Loucy (cell line): ENCODE measurements at regions not wholly inside any gene's neighbourhood (a gene's known extent, or its start where the extent isn't known, plus 50 kb on each side); places are given as distances from the start of the nearest gene placed in this dataset.

Experiments
- H2AFZ ChIP-seq: fragments of 200-600 bp; sonication (generic); 2 replicates; pipeline ENCODE4 v1.6.0; 2016; ENCODE audit warnings: antibody characterized with exemption, mild to moderate bottlenecking, low read length, moderate library complexity
- H3F3A ChIP-seq: fragments of 200-600 bp; 2 replicates; pipeline ENCODE4 v1.6.0; 2016; ENCODE audit warnings: antibody characterized with exemption, low read depth, mild to moderate bottlenecking
- H3K27me3 ChIP-seq: fragments of 200-600 bp; sonication (generic); 2 replicates; pipeline ENCODE4 v1.6.1; 2014; ENCODE audit warnings: low read length, mild to moderate bottlenecking; ENCODE audit not compliant: insufficient read depth, poor library complexity, severe bottlenecking
- H3K36me3 ChIP-seq: fragments of 200-600 bp; sonication (generic); 2 replicates; pipeline ENCODE4 v1.6.1; 2016; ENCODE audit warnings: low read length; ENCODE audit not compliant: insufficient read depth
- H3K4me1 ChIP-seq: fragments of 200-600 bp; sonication (generic); 2 replicates; pipeline ENCODE4 v1.5.1; 2014; ENCODE audit warnings: low read length, mild to moderate bottlenecking; ENCODE audit not compliant: insufficient read depth, poor library complexity, severe bottlenecking
- H3K4me2 ChIP-seq: fragments of 200-600 bp; sonication (generic); 2 replicates; pipeline ENCODE4 v1.6.0; 2014; ENCODE audit warnings: antibody characterized with exemption, low read length, low read depth, mild to moderate bottlenecking; ENCODE audit not compliant: poor library complexity, severe bottlenecking
- H3K4me3 ChIP-seq: fragments of 200-600 bp; sonication (generic); 2 replicates; pipeline ENCODE4 v1.5.1; 2014; ENCODE audit warnings: low read length, mild to moderate bottlenecking, mixed read lengths; ENCODE audit not compliant: poor library complexity, severe bottlenecking
- H3K79me2 ChIP-seq: fragments of 200-600 bp; sonication (generic); 2 replicates; pipeline ENCODE4 v1.6.1; 2014; ENCODE audit warnings: low read length; ENCODE audit not compliant: insufficient read depth
- H3K9ac ChIP-seq: fragments of 200-600 bp; sonication (generic); 2 replicates; pipeline ENCODE4 v1.6.0; 2014; ENCODE audit warnings: mild to moderate bottlenecking, low read depth, low read length, moderate library complexity; ENCODE audit not compliant: poor library complexity, severe bottlenecking
- H3K9me2 ChIP-seq: fragments of 200-600 bp; sonication (generic); replicated peaks from 2 replicates; pipeline ENCODE4 v1.6.1; 2016; ENCODE audit warnings: low read depth, low read length, mixed read lengths
- H3K9me3 ChIP-seq: fragments of 200-600 bp; sonication (generic); 2 replicates; pipeline ENCODE4 v1.6.1; 2014; ENCODE audit warnings: mild to moderate bottlenecking, antibody characterized with exemption, low read length, low read depth; ENCODE audit not compliant: insufficient read depth
- H4K20me1 ChIP-seq: fragments of 200-600 bp; sonication (generic); 2 replicates; pipeline ENCODE4 v1.6.0; 2014; ENCODE audit warnings: antibody characterized with exemption, low read length, mild to moderate bottlenecking; ENCODE audit not compliant: insufficient read depth, poor library complexity, severe bottlenecking
- EZH2phosphoT487 ChIP-seq: fragments of 200-600 bp; IDR thresholded peaks from 2 replicates; pipeline ENCODE4 v1.6.1; 2018; ENCODE audit warnings: antibody characterized with exemption, mild to moderate bottlenecking, moderate library complexity, borderline replicate concordance
- TF ChIP-seq, protein P1 (sequence below): fragments of 200-600 bp; sonication (generic); conservative IDR thresholded peaks from 2 replicates; pipeline ENCODE4 v1.5.1; 2014; ENCODE audit warnings: mild to moderate bottlenecking, antibody characterized with exemption, low read length

DNA sequence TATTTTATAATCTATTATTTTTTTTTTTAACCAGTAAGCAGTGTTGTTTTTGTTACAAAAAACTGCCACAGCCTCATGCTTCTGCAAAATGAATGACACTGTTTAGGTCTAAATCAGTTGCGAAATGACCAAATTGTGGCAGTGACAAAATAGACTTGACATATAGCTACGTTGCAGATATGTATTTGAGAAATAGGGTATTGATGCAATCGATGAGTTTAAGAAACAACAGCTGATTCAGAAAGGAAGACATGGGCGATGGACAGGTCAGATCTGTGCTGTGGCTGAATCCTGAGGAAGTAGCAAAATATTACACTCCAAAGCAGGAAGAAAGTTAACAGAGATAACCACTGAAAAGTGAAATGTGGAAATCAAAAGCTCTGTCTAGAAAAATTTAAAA, 89.0 kb upstream of the STEAP4 start:
- Histone ChIP-seq H3K9me2 (no peaks in the 10 kb centered on the region), H3F3A (no peaks in the 10 kb centered on the region), H3K79me2 (no peaks in the 10 kb centered on the region), H3K27me3 (no peaks in the 10 kb centered on the region), H3K36me3 (no peaks in the 10 kb centered on the region), H4K20me1 (no peaks in the 10 kb centered on the region), H2AFZ (no peak overlapping the region; the same call in 1 of the 2 replicates), H3K4me1 (no peaks in the 10 kb centered on the region), H3K4me2 (no peak overlapping the region), H3K4me3 (no peak overlapping the region), H3K9ac (no peak overlapping the region), H3K9me3 (no peaks in the 10 kb centered on the region)
- TF ChIP-seq, protein P1, sequence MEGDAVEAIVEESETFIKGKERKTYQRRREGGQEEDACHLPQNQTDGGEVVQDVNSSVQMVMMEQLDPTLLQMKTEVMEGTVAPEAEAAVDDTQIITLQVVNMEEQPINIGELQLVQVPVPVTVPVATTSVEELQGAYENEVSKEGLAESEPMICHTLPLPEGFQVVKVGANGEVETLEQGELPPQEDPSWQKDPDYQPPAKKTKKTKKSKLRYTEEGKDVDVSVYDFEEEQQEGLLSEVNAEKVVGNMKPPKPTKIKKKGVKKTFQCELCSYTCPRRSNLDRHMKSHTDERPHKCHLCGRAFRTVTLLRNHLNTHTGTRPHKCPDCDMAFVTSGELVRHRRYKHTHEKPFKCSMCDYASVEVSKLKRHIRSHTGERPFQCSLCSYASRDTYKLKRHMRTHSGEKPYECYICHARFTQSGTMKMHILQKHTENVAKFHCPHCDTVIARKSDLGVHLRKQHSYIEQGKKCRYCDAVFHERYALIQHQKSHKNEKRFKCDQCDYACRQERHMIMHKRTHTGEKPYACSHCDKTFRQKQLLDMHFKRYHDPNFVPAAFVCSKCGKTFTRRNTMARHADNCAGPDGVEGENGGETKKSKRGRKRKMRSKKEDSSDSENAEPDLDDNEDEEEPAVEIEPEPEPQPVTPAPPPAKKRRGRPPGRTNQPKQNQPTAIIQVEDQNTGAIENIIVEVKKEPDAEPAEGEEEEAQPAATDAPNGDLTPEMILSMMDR, result no peak
- no peak for TF ChIP-seq EZH2phosphoT487

DNA sequence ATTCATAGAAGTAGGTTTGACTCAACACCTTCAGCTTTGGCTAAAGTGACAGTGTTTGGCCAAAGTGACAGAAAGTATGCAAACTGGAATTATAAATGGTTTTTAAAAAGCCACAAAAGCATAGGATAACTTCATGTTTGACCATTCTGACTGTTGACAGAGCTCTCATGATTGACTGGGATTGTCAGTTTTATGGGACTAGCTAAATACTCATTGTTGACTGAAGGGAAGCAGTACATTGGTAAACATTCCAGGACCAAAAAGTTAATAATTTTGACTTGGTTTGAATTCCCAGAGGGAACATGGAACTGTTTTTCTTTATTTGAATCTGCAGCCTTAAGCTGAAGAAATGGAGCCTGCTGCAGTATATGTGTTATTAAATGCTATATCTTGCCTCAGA, 84.6 kb upstream of the STEAP4 start:
- Histone ChIP-seq H3K36me3 (no peaks in the 10 kb centered on the region), H3K4me3 (no peak overlapping the region), H3K9me3 (no peaks in the 10 kb centered on the region), H3K9ac (no peak overlapping the region), H3K27me3 (no peaks in the 10 kb centered on the region), H3K9me2 (no peaks in the 10 kb centered on the region), H4K20me1 (no peaks in the 10 kb centered on the region), H3F3A (no peaks in the 10 kb centered on the region), H2AFZ (no peak overlapping the region), H3K4me1 (peaks cover 10% of the 10 kb centered on the region), H3K79me2 (no peaks in the 10 kb centered on the region), H3K4me2 (no peak overlapping the region)
- TF ChIP-seq EZH2phosphoT487, result no peak
- TF ChIP-seq, protein P1, result no peak

DNA sequence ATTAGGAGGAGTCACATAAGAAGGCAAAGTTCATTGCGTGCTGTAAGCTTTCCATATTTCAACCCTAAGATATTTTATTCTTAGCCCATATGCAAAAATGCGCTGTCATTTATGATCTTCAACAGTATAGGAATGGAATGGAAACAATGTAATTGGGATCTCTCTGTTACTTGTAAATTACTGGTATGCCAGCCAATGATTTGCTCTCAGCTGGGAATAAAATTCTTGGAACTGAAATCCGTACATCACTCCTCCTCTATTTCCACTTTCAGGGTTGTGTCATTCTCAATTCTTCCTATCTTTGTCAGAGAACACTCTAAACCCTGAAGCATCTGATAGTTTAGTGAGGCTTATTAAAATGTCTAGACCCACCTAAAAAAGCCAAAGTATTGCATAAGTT, 80.7 kb upstream of the STEAP4 start:
- no peak overlapping the region for H3K4me2 ChIP-seq

More for the DNA sequence above, 80.7 kb upstream of the STEAP4 start:
- H3F3A ChIP-seq, result no peaks in the 10 kb centered on the region
- no peak overlapping the region for H3K4me3 ChIP-seq
- no peaks in the 10 kb centered on the region for H3K36me3 ChIP-seq
- no peaks in the 10 kb centered on the region for H4K20me1 ChIP-seq
- no peaks in the 10 kb centered on the region for H3K27me3 ChIP-seq
- H3K4me1 ChIP-seq, result peaks cover 10% of the 10 kb centered on the region
- TF ChIP-seq, protein P1, result no peak
- no peak for TF ChIP-seq EZH2phosphoT487
- no peaks in the 10 kb centered on the region for H3K9me2 ChIP-seq
- H3K79me2 ChIP-seq, result no peaks in the 10 kb centered on the region
- no peaks in the 10 kb centered on the region for H3K9me3 ChIP-seq
- H2AFZ ChIP-seq, result no peak overlapping the region
- H3K9ac ChIP-seq, result no peak overlapping the region
